UCSD-AML1 (cell line): ENCODE measurements at regions not wholly inside any gene's neighbourhood (a gene's known extent, or its start where the extent isn't known, plus 50 kb on each side); places are given as distances from the start of the nearest gene placed in this dataset.

ENCODE experiments used
- DNase-seq: peaks from one replicate; lab custom pipeline; 2025; ENCODE audit not compliant: unreplicated experiment; lab: John Stamatoyannopoulos, UW

DNA sequence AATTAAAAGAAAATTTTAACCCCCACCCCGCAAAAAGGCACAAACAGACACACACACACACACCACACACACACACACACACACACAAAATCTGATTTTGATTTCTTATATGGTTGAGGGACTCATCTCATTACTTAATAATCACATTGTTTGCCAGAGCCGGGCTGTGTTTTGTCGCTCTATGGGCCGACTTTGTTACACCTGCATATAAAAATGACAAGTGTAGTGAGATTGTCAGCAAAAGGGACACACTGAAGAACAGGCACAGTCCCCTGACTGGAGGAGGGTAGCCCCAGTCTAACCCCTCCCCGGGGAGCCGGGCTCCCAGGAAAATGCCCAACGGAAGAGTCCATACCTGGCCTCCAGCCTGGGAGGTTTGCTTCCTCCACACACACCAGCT, 221.6 kb downstream of the ENGASE start:
- no peak for DNase-seq

DNA sequence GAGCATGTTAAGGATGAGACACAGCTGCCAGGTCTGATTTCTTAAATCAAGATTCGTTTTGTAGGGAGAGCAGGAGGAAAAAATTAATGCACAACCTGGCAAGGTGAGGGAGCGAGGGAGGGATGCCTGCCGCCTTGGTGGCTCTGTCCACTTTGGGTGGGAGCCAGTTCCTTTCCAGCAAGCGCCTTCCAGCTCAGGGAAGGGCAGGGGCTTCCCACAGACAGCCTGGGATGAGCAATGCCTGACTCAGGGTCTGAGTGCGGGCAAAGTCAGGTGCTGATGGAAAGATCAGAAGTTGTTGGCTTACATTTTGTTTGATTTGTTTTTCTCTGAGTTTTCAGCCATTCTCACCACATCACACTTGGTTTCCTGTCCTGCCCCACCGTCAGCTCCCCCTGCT, 220.7 kb downstream of the ENGASE start:
- no peak for DNase-seq

GRCh38 chr17:79294459-79295071, 219.9 kb downstream of the ENGASE start:
- peak; percentile 61 for DNase-seq

DNA sequence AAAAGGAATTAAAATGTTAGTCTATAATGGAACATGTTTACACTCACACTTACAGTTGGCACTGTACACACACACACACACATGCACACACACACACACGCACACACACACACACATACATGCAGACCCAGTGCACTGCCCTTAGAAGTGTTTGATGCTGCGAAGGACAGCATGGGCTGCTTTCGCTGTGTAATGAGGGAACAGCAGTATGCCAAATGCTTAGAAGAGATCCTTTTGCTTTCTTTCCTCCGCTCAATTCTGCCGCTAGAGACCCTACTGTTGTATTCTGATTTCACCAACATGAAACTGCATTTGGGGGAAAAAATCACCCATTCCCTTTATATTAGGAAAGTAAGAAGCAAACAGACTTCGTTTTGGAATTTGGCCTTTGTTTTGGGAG, 217.9 kb downstream of the ENGASE start:
- no peak for DNase-seq

- DNase-seq = no peak
These were observed 216.8 kb downstream of the ENGASE start for GRCh38 chr17:79291391-79291790.

DNA sequence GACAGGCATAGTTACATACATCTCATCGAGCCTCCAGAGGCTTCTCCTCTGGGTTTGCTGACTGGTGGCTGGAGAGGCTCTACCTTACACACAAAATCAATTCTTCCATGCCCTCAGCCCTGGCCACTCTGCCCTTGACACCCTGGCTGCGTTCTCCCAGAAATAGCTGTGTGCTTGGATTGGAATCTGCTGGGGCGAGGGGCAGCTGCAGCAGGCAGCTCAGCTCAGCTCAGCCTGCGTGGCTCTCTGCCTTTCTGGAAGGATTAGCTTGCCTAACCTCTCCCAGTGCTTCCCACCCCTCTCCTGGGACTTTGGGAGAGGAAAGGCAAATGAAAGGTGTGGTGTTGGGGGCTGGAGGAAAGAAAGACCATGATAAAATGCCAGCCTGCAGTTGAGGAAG, 216.1 kb downstream of the ENGASE start:
- no peak for DNase-seq

DNA sequence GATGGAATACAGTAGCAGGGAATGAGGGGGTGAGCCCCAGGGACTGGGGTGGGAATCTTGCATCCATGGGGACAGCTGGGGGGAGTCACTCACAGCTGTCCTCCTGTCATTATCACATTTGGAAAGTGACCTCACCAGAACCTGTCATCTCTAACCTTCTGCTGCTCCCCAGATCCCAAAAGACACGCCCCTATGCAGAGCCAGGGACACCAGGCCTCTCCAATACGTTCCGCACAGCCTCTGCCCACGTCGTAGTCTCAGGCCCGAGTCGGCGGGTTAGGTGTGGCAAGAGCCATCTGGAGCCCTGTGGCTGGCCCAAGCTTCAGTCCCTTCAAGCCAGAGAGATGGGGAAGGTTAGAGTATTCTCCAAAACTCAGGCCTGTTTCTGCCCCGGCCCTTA, 214.3 kb downstream of the ENGASE start:
- no peak for DNase-seq

DNA sequence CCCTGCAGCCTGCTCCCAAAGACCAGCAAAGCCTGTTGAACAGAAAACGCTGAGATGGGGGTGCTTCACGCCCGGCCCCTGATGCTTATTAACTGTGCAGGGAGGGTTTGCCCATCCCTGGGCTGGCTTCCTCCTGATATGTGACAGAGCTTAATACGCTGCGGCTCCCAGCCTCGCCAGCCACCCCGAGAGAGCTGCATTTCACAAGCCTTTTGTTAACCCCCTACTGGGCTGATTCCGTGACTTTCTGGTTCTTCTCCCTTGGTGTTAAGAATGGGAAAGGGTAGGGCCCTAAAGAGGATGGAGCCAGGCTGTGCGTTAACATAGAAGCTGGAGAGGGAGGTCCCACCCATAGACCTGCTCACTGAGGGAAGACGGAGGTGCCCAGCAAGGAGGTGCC, 211.8 kb downstream of the ENGASE start:
- DNase-seq = no peak

GRCh38 chr17:79285973-79286372, 211.3 kb downstream of the ENGASE start:
- DNase-seq = no peak

DNA sequence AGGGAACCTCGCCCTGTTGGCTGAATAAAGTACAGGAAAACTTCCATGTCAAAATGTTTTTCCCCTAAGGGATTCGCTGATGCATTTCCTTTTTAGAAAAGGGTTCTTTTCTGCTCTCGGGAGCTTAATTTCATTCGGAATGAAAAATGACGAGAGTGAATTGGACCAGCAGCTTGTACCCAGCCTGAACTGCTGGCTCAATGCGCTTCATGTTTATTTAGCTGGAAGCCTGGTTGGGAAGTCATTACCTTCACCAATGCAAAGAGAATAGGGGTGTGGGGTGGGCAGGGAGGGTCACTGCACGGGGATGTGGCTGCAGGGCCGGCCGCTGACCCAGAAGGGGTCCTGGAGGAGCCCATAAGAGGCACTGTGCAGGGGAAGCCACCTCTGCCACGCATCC, 207.7 kb downstream of the ENGASE start:
- DNase-seq = no peak

DNA sequence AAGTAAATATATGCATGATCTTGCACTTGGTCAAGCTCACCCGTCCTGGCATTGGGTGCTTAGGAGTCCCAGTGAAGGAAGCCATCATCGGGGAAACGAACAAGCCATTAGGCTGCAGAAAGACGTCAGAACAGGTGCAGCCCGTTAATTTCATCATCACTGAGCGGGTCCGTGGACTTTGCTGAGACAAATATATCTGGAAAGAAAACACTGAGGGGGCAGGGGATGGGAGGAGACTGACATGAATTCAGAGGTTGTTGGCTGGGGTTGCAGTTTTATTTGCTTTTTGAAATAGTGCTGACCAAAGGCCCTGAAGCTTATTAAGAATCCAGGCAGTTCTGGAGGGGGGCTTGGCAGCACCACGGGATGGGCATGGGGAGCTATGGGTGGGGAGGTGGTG, 207.2 kb downstream of the ENGASE start:
- no peak for DNase-seq

GRCh38 chr17:79280866-79281572, 206.4 kb downstream of the ENGASE start:
- DNase-seq = no peak

DNA sequence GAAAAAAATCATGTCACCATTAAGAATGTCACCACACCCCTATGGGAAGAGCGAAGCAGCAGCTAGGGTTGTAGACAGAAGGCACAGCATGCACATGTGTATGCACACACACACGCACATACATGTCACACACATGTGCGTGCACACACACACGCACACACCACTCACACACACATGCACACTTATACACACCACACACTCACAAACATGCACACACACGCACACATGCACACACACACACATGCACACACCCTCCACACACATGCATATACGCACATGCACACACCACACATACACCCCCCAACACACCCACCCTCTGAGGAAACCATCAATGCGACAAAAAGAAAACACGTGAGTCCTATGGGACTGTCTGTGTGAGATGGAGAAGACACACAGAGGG, 205.4 kb downstream of the ENGASE start:
- no peak for DNase-seq

DNA sequence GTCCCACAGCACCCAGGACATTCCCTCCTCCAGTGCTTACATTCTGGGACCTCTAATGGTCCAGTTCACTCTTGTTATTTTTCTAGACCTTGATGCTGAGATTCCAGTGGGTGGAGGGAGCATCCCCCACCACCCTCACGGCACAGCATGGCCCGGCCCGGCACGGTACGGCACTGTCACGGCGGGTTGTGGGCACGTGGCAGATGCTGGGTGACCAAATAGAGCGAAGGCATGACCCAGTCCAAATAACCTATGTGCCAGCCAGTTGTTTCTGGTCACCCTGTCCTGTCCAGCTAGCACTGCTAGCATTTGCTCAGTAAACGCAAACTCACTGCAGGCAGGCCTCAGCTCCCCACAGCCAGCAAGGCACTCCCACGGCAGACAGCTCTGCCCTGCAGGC, 204.7 kb downstream of the ENGASE start:
- no peak for DNase-seq

DNA sequence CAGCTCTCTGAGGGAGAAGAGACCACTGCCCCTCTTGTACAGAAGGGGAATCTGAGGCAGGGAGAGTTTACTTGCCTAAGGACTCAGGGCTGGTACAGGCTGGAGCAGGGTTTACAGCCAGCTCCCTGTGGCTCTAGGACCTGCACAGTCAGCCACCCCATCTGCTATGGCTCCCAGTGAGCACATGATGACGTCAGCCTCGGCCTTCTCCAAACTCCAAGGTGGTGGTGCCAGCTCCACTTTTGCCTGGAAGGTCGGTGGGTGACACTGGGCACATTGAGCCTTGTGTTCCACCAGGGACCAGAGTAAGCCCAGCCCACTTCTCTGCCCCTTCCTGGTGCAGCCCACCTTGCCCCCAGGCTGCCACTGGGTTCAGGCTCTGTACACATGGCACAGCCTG, 202.2 kb downstream of the ENGASE start:
- no peak for DNase-seq

GRCh38 chr17:79273660-79274059, 199.0 kb downstream of the ENGASE start:
- DNase-seq = no peak

DNA sequence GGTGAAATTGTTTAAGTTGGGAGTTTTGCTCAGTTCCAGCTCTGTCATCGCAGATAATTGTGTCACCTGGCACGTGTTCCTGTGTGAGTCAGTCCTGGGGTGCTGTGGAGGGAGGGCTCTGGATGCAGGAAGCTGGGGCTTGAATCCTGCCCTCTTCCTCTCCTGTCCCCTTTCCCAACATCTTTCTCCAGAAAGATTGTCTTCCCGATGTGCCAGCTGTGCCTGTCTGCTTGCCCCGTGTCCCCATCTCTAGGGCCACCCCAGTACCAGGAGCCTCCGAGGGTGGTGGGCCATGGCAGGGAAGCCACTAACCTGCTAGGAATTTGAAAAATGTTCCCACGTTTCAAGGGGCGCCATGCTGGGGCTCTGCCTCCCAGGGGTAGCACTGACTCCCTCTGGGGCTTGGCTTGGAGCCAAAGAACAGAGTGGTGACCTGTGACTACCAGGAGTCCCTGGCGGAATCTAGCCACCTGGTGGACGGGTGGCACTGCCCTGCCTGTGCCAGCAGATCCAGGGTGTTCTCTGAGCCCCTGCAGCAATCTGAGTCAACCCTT, 198.1 kb downstream of the ENGASE start:
- no peak for DNase-seq

DNA sequence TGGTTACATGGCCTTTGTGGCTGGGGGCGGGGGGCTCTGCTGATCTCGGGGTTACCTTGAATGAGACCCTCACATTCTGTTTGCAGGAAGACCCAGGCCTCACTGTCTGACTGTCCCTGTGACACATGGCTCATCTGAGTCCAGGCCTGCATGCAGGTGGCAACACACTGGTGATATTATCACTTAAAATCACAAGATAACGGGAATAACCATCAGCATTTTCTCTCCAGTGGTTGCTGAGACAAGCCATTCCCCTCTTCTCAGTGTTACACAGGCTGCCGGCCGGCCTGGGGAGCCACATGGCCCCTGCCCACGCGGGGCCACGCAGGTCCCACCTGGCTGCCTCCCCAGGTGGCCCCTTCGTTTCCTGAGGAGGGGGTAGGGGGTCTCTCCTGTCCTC, 197.6 kb downstream of the ENGASE start:
- no peak for DNase-seq

- DNase-seq = no peak
These were observed 195.0 kb downstream of the ENGASE start for GRCh38 chr17:79269620-79270019.

DNA sequence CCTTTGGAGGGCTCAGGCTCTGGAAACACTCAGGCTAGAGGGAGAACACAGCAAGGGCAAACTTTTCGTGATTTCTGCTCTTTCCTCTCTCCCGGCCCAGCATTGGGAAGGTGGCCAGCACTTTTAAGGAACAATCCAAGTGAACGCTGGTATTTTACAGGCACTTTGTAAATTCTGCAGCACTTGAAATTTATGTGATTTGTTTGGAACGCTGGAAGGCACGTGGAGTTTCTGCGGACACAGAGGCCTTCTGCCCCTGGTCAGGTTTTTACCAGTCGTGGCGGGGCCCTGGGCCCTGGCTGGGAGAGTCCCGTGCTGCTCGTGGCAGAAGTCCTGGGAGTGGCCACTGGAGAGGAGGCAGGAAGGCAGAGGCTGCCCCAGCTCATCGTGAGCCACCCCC, 188.6 kb downstream of the ENGASE start:
- DNase-seq = no peak

GRCh38 chr17:79262624-79263023, 188.0 kb downstream of the ENGASE start:
- no peak for DNase-seq

DNA sequence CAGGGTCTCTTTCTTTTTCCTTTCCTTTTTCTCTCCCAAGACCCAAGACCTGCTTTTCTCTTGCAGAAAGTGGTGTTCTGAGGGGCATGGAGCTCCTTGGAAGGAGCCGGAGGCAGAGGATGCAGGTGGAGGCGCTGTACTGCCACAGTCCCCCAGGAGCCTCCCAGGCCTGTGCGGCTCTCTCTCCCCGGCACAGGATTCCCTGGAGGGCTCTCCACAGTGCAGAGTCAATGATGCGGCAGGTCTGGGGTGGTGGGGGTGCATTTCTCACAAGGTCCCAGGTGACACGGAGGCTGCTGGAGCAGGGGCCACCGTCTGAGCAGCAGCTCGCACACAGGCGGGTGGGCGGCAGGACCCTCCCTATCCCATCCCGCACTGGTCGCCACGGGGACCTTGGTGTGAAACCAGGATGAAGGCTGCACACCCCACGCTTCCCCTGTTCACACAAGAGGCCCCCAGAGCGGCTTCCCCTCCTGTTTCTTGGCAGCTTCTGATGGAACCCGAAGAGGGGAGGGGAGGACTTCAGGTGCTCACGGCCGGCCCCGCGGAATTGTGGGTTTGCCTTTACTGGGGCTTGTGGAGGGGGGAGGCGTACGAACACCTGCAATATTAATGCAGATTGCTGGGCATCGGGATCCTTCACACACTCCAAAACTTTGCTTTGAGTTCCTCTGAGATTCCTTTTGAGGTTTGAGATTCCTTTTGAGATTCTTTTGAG, 186.9 kb downstream of the ENGASE start:
- no peak for DNase-seq
